Activated naive CD8-positive, alpha-beta T cell treated with anti-CD3 and anti-CD28 coated beads, Interleukin-2, amount 50 U/mL, for 16 hours (primary cell): ENCODE measurements at regions not wholly inside any gene's neighbourhood (a gene's known extent, or its start where the extent isn't known, plus 50 kb on each side); places are given as distances from the start of the nearest gene placed in this dataset.
"Not testable (repeated sequence)": the region's sequence is repeated elsewhere in the genome, so short reads cannot be mapped to it uniquely, and the experiment has no call there.

Experiments used
- DNase-seq: peaks from one replicate; pipeline ENCODE4 v3.0.0-alpha.2; 2020; ENCODE audit warnings: low read depth, low spot score

DNA sequence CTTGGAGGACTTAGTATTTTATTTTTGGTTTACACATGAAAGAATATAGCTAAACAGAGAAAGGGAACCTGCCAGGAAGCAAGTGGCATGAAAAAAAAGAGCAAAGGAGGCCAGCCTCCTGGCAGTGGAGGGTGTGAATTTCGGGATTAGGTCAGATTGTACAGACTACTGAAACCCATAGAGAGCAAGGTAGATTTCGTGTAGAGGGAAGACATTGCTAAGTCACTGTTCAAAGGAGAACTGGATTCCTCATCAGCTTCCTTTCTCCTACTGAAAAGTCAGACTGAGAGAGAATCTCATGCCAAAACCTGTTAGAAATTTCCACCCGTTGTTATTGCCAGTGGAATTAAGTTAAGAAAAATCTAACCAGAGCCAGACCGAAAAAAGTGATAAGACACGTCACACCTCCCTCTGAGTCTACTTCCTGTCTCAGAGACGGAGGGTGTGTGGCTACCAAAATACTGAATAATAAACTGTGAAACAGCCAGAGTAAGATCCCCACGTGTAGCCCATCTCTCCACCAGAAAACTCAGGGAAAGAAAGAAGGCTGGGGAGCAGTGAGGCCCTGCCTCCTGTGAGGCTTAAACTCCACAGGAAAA is 118.8 kb downstream of the SKIDA1 start:
- no peak for DNase-seq

DNA sequence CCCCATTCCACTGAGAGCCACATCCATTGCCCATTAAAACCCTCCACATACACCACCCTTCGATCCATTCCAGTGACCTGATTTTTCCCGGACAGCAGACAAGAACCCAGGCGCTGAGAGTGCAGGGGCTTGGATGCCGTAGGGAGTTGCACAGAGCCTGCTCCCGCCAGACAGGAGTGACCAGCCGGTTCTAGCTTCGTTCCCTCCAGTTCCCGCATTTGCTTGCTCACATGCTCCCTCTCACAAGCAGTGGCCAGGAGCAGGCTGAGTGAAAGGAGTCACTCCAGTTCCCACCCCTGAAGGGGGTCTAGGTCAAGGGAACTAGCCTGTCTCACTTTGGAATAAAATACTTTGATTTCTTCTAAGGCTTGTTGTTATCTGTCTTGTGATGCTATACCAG is 119.5 kb downstream of the SKIDA1 start:
- DNase-seq = no peak

GRCh38 chr10:21403256-21404015 is 122.0 kb downstream of the SKIDA1 start:
- no peak for DNase-seq

- no peak for DNase-seq
Measured at GRCh38 chr10:21402606-21403083, 122.8 kb downstream of the SKIDA1 start.

DNA sequence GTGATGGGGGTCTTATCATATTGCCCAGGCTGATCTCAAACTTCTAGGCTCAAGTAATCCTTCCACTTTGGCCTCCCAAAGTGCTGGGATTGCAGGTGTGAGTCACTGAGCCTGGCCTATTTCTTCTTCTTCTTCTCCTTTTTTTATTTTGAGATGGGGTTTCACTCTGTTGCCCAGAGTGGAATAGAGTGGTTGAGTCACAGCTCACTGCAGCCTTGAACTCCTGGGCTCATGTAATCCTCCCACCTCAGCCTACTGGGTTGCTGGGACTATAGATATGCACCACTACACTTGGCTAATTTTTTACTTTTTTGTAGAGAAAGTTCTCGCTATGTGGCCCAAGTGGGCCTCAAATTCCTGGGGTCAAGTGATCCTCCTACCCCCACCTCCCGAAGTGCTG is 124.3 kb downstream of the SKIDA1 start:
- DNase-seq = no peak

GRCh38 chr10:21399392-21400035 is 126.0 kb downstream of the SKIDA1 start:
- DNase-seq = no peak

GRCh38 chr10:21398563-21399231 is 126.8 kb downstream of the SKIDA1 start:
- DNase-seq = no peak

GRCh38 chr10:21396889-21397288 is 128.6 kb downstream of the SKIDA1 start:
- no peak for DNase-seq

DNA sequence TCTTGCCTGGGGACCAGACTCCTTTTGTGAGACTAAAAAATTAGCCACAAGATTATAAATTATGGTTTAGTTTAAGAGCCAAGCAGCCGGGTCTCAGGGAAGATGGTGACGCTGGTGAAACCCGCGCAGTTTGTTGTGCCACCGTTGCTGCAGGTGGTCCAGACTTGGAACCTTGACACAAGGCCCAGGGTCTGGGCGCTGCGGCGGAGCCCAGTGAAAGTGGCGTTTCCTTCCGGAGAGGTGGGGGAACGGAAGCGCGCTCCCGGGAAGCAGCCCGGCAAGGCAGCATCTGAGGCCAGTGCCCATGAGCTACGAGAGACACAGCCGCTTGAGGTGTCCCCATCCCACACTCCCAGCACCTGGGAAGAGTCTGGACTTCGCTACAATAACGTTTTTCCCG is 131.6 kb downstream of the SKIDA1 start:
- DNase-seq = no peak

GRCh38 chr10:21388589-21388988 is 136.9 kb downstream of the SKIDA1 start:
- no peak for DNase-seq

GRCh38 chr10:21387868-21388267 is 137.6 kb downstream of the SKIDA1 start:
- no peak for DNase-seq

DNA sequence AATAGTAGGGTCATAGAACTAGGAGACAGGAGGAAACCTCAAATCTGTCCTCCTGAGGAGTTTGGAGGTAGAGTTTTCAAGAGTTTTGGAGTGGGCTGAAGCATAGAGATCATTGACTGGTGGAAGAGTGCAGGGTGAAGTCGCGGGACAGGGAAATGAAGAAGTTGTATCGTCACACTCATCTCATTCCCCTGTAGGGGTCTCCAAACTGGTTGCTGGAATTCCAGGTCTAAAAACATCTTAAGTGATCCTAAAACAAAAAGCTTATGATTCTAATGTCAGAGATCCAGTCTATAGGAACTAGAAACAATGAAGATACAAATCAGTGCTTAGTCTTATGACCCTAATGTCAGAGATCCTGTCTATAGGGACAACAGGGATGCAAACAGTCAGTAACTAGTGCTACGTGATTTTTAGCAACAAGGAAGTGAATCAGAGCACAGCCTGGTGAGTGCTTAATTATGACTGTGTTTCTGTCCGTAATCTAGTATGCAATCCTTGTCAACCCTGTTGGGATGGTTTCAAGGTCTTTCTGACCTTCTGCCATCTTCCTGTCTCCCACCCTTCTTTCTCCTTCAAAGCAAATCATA is 139.4 kb downstream of the SKIDA1 start:
- no peak for DNase-seq

DNA sequence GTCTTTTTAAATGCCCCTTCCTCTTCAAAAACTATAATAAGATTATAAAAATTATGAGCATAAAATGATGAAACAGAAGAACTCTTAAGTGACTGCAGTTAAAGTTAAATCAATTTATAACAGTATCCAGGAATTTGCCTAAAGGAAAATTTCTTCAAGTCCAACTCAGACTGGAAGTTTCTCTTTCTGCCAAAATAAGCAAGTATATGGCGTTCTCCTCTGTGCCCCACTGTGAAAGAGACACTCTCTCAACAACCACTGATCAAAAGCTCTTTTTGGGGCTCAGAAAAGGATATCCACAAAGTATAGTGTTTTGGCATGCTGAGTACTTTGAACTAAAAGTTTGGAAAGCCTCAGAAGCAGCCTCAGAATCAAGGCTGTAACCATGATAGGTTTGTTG is 139.9 kb downstream of the SKIDA1 start:
- no peak for DNase-seq

- no peak for DNase-seq
Measured at GRCh38 chr10:21379143-21379542, 146.3 kb downstream of the SKIDA1 start.

- not testable (repeated sequence) for DNase-seq
Measured at GRCh38 chr10:21375274-21375673, 150.2 kb downstream of the SKIDA1 start.

- DNase-seq = not testable (repeated sequence)
Measured at GRCh38 chr10:21373881-21374280, 151.6 kb downstream of the SKIDA1 start.

GRCh38 chr10:21372651-21373410 is 152.7 kb downstream of the SKIDA1 start:
- DNase-seq = peak; percentile 2

DNA sequence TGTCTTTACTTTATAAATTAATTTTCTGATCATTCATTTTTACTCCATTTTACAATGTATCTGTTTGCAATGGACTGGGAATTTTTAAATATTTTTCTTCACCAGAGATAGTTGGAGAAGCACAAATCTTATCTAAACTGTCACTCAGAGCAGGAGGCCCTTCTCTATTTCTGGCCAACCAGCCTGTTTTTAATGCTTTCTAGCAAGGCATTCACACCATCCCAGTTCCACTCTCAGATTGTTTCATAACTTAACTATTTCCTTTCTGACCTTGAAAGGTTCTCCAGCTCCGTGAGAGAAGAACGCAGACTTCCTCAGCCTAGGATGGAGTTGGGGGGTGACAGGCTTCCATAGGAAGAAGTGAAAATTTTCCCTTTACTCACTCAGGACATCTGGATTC is 155.8 kb downstream of the SKIDA1 start:
- DNase-seq = no peak

DNA sequence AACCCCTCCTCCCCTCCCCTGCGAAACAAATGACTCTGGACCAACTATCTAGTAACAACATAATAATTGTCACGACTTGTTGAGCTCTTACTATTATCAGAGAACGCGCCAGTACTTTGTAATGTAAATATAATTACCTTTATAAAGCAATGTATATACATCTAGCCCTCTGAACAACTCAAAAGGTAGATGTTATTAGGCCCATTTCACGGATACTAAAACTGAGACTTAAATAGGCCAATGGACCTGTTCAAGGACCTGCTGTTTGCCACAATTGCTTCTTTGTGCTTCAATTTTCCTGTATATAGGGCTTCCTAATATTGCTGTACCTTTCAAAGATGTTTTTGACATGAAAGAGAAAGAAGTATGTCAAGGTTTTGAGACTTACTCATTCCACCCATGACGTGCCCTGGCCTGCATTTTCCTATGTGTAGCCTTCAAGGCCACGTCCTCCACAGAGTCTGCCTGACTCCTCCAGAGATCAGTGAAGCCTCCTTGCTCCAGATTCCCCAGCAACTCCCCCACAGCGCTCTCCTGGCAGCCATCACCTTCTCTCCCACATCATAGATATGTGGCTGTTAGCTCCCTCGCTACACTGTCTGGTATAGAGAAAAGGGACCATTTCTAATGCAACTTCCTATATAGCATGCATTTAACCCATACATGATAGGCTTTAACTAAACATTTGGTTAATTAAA is 156.6 kb downstream of the SKIDA1 start:
- DNase-seq = no peak

GRCh38 chr10:21368022-21368582 is 157.4 kb downstream of the SKIDA1 start:
- DNase-seq = no peak
